ENCODE measurements at regions not wholly inside any gene's neighbourhood (a gene's known extent, or its start where the extent isn't known, plus 50 kb on each side); places are given as distances from the start of the nearest gene placed in this dataset.
"Not testable (repeated sequence)": the region's sequence is repeated elsewhere in the genome, so short reads cannot be mapped to it uniquely, and the experiment has no call there.

DNA sequence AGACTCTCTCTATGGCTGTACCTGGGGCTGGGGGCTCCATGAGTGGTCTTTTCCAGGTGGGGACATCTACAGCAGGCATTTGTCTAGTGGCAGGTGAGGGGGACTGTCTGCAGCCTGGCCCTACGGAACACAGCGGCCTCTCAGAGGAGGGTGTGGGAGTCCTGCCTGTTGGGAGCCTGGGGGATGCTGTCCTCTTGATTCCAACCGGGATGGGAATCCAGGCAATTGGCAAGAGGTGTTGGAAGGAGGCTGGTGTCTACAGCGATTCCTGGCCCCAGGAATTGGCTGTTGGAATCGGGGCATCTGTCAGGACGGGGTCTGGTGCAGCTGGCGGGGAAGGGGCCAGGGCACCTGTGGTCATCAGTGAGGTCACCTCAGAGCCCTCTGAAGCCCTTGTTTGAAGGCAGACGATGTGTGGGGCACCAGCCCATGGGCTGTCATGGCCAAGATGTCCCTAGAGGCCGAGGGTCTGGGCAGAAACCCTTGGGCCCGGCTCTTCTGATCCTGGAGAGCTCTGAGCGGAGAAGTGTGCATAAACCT, 386.3 kb downstream of the TMEM121 start:
- H3K4me3 ChIP-seq (ENCODE audit: low read length) = no peak overlapping the region
- DNase-seq (ENCODE audit: low read depth) = no peak
- TF ChIP-seq CTCF (conservative IDR thresholded peaks at IDR 0.05; ENCODE audit: low read depth, low read length) = no peak

DNA sequence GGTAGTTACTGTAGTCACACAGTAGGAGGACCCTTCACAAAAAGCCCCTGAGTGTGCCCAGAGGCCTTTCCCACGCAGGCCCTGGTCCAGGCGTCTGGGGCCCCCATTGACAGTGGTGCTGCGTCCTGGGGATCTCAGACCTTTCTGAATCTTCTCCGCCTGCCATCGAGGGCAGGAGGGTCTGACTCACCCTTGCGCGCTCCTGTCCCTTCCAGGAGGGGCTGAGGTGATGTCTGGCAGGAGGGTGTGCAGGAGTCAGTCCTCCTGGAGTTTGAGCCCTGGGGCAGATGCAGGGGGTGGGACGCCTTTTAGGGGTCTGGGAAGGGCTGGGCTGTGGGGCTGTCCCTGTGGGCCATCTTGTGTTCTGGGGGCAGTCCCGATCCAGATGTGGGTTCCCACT, 386.8 kb downstream of the TMEM121 start:
- no peak for DNase-seq (ENCODE audit: low read depth)
- no peak overlapping the region for H3K4me3 ChIP-seq (ENCODE audit: low read length)
- TF ChIP-seq CTCF (conservative IDR thresholded peaks at IDR 0.05; ENCODE audit: low read depth, low read length) = no peak

GRCh38 chr14:105913861-105914260, 387.5 kb downstream of the TMEM121 start:
- no peak for TF ChIP-seq CTCF (conservative IDR thresholded peaks at IDR 0.05; ENCODE audit: low read depth, low read length)
- H3K4me3 ChIP-seq (ENCODE audit: low read length) = no peak overlapping the region
- no peak for DNase-seq (ENCODE audit: low read depth)

DNA sequence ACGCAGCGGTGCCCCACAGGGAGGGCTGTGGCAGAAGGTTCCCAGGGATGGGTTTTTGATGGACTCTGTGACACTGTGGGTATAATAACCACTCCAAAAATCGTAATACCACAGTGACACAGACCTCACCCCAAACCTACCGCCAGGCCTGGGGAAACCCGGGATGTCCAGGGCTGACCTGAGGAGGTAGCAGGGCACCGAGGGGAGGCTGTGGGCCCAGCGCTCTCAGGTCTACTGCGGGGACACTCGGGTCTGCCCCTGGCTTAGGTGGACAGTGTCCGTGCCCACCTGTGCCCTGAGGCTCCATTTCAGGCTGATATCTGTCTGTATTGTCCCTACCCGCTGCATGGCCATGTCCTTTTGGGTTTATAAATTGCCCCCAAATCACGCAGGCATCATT, 387.9 kb downstream of the TMEM121 start:
- DNase-seq (ENCODE audit: low read depth); H3K4me3 ChIP-seq (ENCODE audit: low read length): not testable (repeated sequence)

GRCh38 chr14:105914738-105915385, 388.5 kb downstream of the TMEM121 start:
- no peak overlapping the region for H3K4me3 ChIP-seq (ENCODE audit: low read length)
- TF ChIP-seq CTCF (conservative IDR thresholded peaks at IDR 0.05; ENCODE audit: low read depth, low read length) = no peak
- no peak for DNase-seq (ENCODE audit: low read depth)

DNA sequence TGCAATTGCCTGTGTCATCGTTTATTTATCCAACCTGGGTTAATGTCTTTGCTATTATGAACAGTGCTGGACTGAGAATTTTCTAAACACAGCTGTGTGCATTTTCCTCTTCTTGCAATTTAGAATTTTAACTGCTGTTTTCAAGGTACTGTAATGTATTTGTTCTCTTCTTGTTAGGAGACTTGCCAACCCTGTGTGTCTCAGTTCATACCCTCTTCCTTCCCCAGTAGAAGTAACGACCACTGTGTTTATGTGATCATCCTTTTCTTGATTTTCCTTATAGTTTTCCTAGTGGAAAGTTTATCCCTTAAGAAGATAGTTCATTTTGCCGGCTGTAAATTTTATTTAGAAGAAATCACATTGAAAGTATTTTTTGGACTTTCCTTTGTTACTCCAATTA, 389.2 kb downstream of the TMEM121 start:
- not testable (repeated sequence) for DNase-seq (ENCODE audit: low read depth); H3K4me3 ChIP-seq (ENCODE audit: low read length)

DNA sequence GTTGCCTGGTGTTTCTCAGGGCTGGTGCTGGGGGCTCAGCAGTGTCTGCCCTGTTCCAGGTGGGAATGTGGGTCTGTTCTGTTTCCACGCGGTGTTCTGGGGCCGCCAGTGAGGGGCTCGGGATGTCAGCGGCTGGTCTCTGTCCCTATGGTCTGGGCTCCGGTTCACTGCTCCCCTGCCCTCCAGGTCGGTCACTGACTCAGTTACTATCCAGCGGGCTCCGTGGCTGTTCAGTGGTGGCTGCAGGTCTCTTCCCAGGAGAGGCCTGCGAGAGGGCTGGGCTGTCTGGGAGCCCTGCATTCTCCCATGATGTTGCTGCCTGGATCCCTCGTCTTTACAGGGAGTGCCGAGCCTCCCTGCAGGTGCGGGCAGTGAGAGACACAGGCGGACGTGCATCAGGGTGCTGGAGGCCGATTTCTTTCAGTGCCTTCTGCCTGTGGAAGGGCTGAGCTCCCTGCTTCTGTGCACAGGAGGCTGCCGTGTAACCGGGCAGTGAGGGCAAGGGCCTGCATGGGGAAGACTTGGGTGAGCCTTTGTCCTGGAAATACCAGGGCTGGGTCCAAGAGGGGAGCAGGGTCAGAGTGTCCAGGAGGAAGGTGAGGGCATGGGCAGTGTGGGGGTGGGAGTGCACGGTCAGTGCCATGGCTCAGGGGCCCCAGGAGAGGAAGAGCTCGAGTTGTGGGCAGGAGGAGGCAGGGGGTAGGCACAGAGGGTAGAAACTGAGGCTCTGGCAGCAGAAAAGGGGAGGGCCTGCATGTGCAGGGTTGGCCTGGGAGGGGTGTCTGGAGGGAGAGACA, 391.0 kb downstream of the TMEM121 start:
- not testable (repeated sequence) for H3K4me3 ChIP-seq (ENCODE audit: low read length); DNase-seq (ENCODE audit: low read depth)

DNA sequence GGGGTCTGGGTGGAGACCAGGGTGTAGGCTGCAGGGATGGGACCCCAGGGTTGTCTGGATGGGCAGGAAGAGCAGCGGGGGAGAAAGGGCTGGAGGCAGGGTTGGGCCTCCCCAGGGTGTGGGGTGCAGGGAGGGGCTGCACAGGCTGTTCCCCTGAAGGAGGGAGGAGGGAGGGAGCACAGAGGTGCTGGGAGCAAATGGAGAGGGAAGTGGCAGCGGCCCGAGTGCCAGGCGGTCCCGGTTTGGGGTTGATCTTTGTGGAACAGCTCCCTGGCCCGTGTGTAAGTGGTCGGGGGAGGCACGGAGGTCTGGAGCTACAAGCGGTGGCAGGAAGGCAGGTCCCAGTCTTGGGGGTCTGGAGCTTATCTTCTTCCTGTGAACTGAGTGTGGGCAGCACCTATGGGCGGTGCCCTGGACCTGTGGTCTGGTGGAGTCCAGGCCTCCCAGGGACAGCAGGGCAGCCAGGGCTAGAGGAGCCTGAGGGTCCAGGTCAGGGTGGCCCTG, 391.6 kb downstream of the TMEM121 start:
- TF ChIP-seq CTCF (conservative IDR thresholded peaks at IDR 0.05; ENCODE audit: low read depth, low read length) = no peak
- H3K4me3 ChIP-seq (ENCODE audit: low read length) = no peak overlapping the region
- DNase-seq (ENCODE audit: low read depth) = no peak
